ENCODE measurements at regions not wholly inside any gene's neighbourhood (a gene's known extent, or its start where the extent isn't known, plus 50 kb on each side); places are given as distances from the start of the nearest gene placed in this dataset.
"Not testable (repeated sequence)": the region's sequence is repeated elsewhere in the genome, so short reads cannot be mapped to it uniquely, and the experiment has no call there.

DNA sequence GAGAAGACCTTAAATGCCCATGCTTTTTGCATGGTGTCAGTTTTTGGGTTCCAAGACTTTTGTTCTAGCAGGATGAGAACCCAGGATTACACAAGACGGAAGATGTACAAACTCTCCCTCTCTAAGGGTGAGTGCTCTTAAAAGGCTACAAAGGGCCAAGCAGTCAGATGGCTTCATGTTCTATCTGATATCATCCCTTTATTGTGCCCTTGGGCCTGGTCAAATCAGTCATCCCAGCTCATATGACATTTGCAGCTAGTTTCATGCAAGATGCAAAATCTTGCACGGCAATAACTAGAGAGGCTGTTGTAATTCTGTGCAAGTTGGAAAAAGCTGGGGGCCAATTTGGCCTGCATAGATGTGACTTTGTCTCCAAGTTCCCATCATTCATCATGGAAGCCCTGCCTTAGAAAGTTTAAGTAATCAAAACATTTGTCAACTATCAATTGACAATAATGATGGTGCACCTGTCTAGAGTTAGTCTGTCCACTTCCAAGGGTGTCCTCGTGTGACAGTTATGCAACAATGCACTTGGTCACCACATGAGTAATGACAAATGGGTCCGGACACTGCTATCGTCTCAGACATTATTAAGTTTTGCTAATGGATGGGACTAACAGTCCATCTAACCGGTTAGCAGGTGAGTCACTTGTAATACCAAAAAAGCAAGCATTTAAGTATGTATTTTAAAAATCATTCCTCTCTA is 58.6 kb upstream of the ZFHX3 start:
- no peaks in the 10 kb centered on the region for H3K27me3 ChIP-seq (replicated peaks)
- in situ Hi-C loops (cut with HindIII; ENCODE audit: low pct_ligation_motif_present, low sequenced_read_pairs) = no loop called here
- no peak overlapping the region for H3K27ac ChIP-seq
- no peaks in the 10 kb centered on the region for H3K36me3 ChIP-seq (replicated peaks)
- TF ChIP-seq, protein P1, sequence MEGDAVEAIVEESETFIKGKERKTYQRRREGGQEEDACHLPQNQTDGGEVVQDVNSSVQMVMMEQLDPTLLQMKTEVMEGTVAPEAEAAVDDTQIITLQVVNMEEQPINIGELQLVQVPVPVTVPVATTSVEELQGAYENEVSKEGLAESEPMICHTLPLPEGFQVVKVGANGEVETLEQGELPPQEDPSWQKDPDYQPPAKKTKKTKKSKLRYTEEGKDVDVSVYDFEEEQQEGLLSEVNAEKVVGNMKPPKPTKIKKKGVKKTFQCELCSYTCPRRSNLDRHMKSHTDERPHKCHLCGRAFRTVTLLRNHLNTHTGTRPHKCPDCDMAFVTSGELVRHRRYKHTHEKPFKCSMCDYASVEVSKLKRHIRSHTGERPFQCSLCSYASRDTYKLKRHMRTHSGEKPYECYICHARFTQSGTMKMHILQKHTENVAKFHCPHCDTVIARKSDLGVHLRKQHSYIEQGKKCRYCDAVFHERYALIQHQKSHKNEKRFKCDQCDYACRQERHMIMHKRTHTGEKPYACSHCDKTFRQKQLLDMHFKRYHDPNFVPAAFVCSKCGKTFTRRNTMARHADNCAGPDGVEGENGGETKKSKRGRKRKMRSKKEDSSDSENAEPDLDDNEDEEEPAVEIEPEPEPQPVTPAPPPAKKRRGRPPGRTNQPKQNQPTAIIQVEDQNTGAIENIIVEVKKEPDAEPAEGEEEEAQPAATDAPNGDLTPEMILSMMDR (IDR thresholded peaks at IDR 0.05; ENCODE audit: low read depth, low read length, missing control alignments) = no peak
- no peak for DNase-seq
- H3K4me3 ChIP-seq (ENCODE audit: low read depth, low read length) = no peak overlapping the region

DNA sequence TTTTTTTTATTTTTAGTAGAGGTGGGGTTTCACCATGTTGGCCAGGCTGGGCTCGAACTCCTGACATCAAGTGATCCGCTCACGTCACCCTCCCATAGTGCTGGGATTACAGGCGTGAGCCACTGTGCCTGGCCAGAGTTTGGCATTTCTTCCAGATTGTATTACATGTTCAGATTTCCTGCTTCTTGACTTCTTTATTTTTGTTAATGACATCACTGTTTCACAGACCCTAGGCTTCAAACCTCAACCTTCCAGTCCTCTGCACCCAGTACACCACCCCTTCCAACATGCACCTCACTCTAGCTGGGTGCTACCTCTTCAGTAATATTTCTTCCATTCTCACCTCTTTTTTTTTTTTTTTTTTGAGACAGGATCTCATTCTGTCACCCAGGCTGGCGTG is 53.6 kb upstream of the ZFHX3 start:
- DNase-seq = no peak
- H3K27ac ChIP-seq = no peak overlapping the region
- TF ChIP-seq, protein P1 (IDR thresholded peaks at IDR 0.05; ENCODE audit: low read depth, low read length, missing control alignments) = no peak
- no peak overlapping the region for H3K4me3 ChIP-seq (ENCODE audit: low read depth, low read length)
- in situ Hi-C loops (cut with HindIII; ENCODE audit: low pct_ligation_motif_present, low sequenced_read_pairs) = no loop called here
- no peaks in the 10 kb centered on the region for H3K27me3 ChIP-seq (replicated peaks)
- H3K36me3 ChIP-seq (replicated peaks) = no peaks in the 10 kb centered on the region

DNA sequence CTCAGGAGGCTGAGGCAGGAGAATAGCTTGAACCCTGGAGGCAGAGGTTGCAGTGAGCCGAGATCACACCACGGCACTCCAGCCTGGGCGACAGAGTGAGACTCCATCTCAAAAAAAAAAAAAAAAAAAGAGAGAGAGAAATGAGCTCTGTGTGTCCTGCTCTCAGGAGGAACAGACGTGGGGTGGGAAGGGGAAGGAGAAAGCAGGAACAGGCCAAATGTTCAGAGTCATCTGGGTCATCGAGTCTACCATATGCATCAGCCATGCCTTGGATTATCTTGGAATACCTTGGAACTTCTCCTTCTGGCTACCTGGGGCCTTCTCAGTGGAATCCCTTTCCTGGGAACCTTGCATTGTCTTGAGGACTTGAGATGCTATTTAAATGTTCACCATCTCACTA is 51.7 kb upstream of the ZFHX3 start:
- H3K27me3 ChIP-seq (replicated peaks); DNase-seq; H3K36me3 ChIP-seq (replicated peaks); in situ Hi-C loops (cut with HindIII; ENCODE audit: low pct_ligation_motif_present, low sequenced_read_pairs); H3K27ac ChIP-seq; H3K4me3 ChIP-seq (ENCODE audit: low read depth, low read length): not testable (repeated sequence)
